HEK293 (cell line): ENCODE measurements at regions not wholly inside any gene's neighbourhood (a gene's known extent, or its start where the extent isn't known, plus 50 kb on each side); places are given as distances from the start of the nearest gene placed in this dataset.

Experiments used
- CTCF ChIA-PET: fragments of 350-600 bp; formaldehyde crosslinking; extraction: SDS; loops from one replicate; lab custom pipeline; 2021; ENCODE audit warnings: antibody characterized with exemption; lab: Yijun Ruan, JAX
- POLR2A ChIA-PET: fragments of 300-600 bp; formaldehyde crosslinking; extraction: SDS; loops from one replicate; lab custom pipeline; 2020; ENCODE audit warnings: antibody characterized with exemption, inconsistent platforms; lab: Yijun Ruan, JAX
- H3K27ac ChIP-seq: fragments of 200-500 bp; sonication (Bioruptor generic); 2 replicates; pipeline ENCODE4 v1.5.1; 2014; ENCODE audit warnings: low read depth, low read length, control low read depth, inconsistent platforms; ENCODE audit errors: extremely low read depth
- H3K36me3 ChIP-seq, 2 experiments: fragments of 200-500 bp in 1 of 2; sonication (Bioruptor generic) in 1 of 2; 1 replicate in 1 of 2; 2 replicates in 1 of 2; pipeline ENCODE4 v1.5.1; 2014 to 2017; ENCODE audit warnings: inconsistent platforms in 2 of 2, low read length in 2 of 2; ENCODE audit not compliant: control insufficient read depth in 2 of 2, insufficient read depth in 1 of 2
- H3K4me1 ChIP-seq: fragments of 200-500 bp; sonication (Bioruptor generic); 2 replicates; pipeline ENCODE4 v1.5.1; 2014; ENCODE audit warnings: mild to moderate bottlenecking, low read length, inconsistent platforms; ENCODE audit not compliant: control insufficient read depth, insufficient read depth
- H3K4me3 ChIP-seq: 2 replicates; pipeline ENCODE4 v1.5.1; 2011; ENCODE audit warnings: low read depth, mild to moderate bottlenecking, control low read depth, low read length, moderate library complexity
- H3K9me3 ChIP-seq: fragments of 200-500 bp; sonication (Bioruptor generic); 2 replicates; pipeline ENCODE4 v1.5.1; 2014; ENCODE audit warnings: low read depth, low read length, inconsistent platforms; ENCODE audit not compliant: control insufficient read depth, insufficient read depth
- IKZF3 ChIP-seq: fragments of 450-650 bp; IDR thresholded peaks from 2 replicates; pipeline ENCODE4 v1.5.0; 2018; ENCODE audit warnings: missing biosample characterization, mild to moderate bottlenecking, missing genetic modification characterization, moderate library complexity
- MZF1 ChIP-seq: fragments of 450-650 bp; formaldehyde crosslinking; IDR thresholded peaks from 2 replicates; pipeline ENCODE4 v1.5.1; 2017; ENCODE audit warnings: missing biosample characterization, missing genetic modification characterization, borderline replicate concordance
- SP3 ChIP-seq: fragments of 450-650 bp; formaldehyde crosslinking; IDR thresholded peaks from 2 replicates; pipeline ENCODE4 v1.5.1; 2016; ENCODE audit warnings: missing biosample characterization, missing genetic modification characterization
- ZBTB26 ChIP-seq: fragments of 450-650 bp; formaldehyde crosslinking; optimal IDR thresholded peaks from 2 replicates; pipeline ENCODE3; 2016; ENCODE audit warnings: missing biosample characterization, mild to moderate bottlenecking, missing genetic modification characterization
- ZFP41 ChIP-seq: fragments of 450-650 bp; formaldehyde crosslinking; IDR thresholded peaks from 2 replicates; pipeline ENCODE4 v1.5.1; 2016; ENCODE audit warnings: missing biosample characterization, missing genetic modification characterization, borderline replicate concordance
- ZFP69B ChIP-seq: fragments of 450-650 bp; formaldehyde crosslinking; IDR thresholded peaks from 2 replicates; pipeline ENCODE4 v1.5.1; 2016; ENCODE audit warnings: missing biosample characterization, missing genetic modification characterization
- ZNF114 ChIP-seq: fragments of 450-650 bp; formaldehyde crosslinking; IDR thresholded peaks from 2 replicates; pipeline ENCODE4 v1.5.0; 2017; ENCODE audit warnings: missing biosample characterization, missing genetic modification characterization
- ZNF248 ChIP-seq: fragments of 450-650 bp; formaldehyde crosslinking; IDR thresholded peaks from 2 replicates; pipeline ENCODE4 v1.5.1; 2017; ENCODE audit warnings: missing biosample characterization, missing genetic modification characterization
- ZNF354C ChIP-seq: fragments of 450-650 bp; formaldehyde crosslinking; IDR thresholded peaks from 2 replicates; pipeline ENCODE4 v1.5.1; 2016; ENCODE audit warnings: missing biosample characterization, missing genetic modification characterization, low read depth, borderline replicate concordance
- ZNF366 ChIP-seq: fragments of 450-650 bp; formaldehyde crosslinking; conservative IDR thresholded peaks from 2 replicates; pipeline ENCODE4 v1.5.1; 2016; ENCODE audit warnings: missing biosample characterization, missing genetic modification characterization
- ZNF473 ChIP-seq: fragments of 450-650 bp; formaldehyde crosslinking; IDR thresholded peaks from 2 replicates; pipeline ENCODE4 v1.5.1; 2017; ENCODE audit warnings: missing biosample characterization, missing genetic modification characterization
- ZNF48 ChIP-seq: fragments of 450-650 bp; formaldehyde crosslinking; IDR thresholded peaks from 2 replicates; pipeline ENCODE4 v1.5.1; 2016; ENCODE audit warnings: missing biosample characterization, missing genetic modification characterization
- ZNF488 ChIP-seq: fragments of 450-650 bp; formaldehyde crosslinking; IDR thresholded peaks from 2 replicates; pipeline ENCODE4 v1.5.1; 2016; ENCODE audit warnings: missing biosample characterization, missing genetic modification characterization
- ZNF510 ChIP-seq: fragments of 450-650 bp; formaldehyde crosslinking; IDR thresholded peaks from 2 replicates; pipeline ENCODE4 v1.5.1; 2018; ENCODE audit warnings: mild to moderate bottlenecking, missing genetic modification characterization, missing biosample characterization; ENCODE audit not compliant: insufficient replicate concordance
- ZNF548 ChIP-seq: fragments of 450-650 bp; formaldehyde crosslinking; IDR thresholded peaks from 2 replicates; pipeline ENCODE4 v1.5.1; 2016; ENCODE audit warnings: missing biosample characterization, missing genetic modification characterization
- ZNF654 ChIP-seq: fragments of 450-650 bp; formaldehyde crosslinking; IDR thresholded peaks from 2 replicates; pipeline ENCODE4 v1.5.1; 2016; ENCODE audit warnings: low read depth, missing biosample characterization, missing genetic modification characterization
- ZNF701 ChIP-seq: fragments of 450-650 bp; formaldehyde crosslinking; IDR thresholded peaks from 2 replicates; pipeline ENCODE4 v1.5.1; 2016; ENCODE audit warnings: missing biosample characterization, missing genetic modification characterization
- ZNF830 ChIP-seq: fragments of 450-650 bp; IDR thresholded peaks from 2 replicates; pipeline ENCODE4 v1.5.0; 2018; ENCODE audit warnings: missing biosample characterization, missing genetic modification characterization, low read depth, mild to moderate bottlenecking, moderate library complexity
- ZNF837 ChIP-seq: fragments of 450-650 bp; formaldehyde crosslinking; IDR thresholded peaks from 2 replicates; pipeline ENCODE4 v1.5.1; 2016; ENCODE audit warnings: missing biosample characterization, missing genetic modification characterization
- TF ChIP-seq, protein P1 (sequence below): IDR thresholded peaks from 2 replicates; pipeline ENCODE4 v1.6.1; 2011; ENCODE audit warnings: mild to moderate bottlenecking, low read depth, low read length, borderline replicate concordance
- TF ChIP-seq, protein P2 (sequence below): fragments of 450-650 bp; formaldehyde crosslinking; IDR thresholded peaks from 2 replicates; pipeline ENCODE4 v1.5.1; 2016; ENCODE audit warnings: missing biosample characterization, missing genetic modification characterization
- TF ChIP-seq, protein P3 (sequence below): fragments of 450-650 bp; formaldehyde crosslinking; IDR thresholded peaks from 2 replicates; pipeline ENCODE4 v1.5.1; 2017; ENCODE audit warnings: missing biosample characterization, missing genetic modification characterization

GRCh38 chr15:62773369-62774165 lies 269.0 kb upstream of the TPM1 start:
- Histone ChIP-seq H3K4me1 (no peaks in the 10 kb centered on the region), H3K36me3 (no peaks in the 10 kb centered on the region), H3K27ac (no peak overlapping the region), H3K9me3 (no peaks in the 10 kb centered on the region), H3K4me3 (no peak overlapping the region)
- POLR2A ChIA-PET = no interaction called here
- TF ChIP-seq ZNF48 (tag by site-specific recombination) (no peak), ZNF248 (tag by site-specific recombination) (no peak)
- CTCF ChIA-PET = interaction anchor here (1.1 kb wide), 1 partner anchor 9 kb away, joined by 5 read pairs; no protein-coding TSS in a partner anchor

DNA sequence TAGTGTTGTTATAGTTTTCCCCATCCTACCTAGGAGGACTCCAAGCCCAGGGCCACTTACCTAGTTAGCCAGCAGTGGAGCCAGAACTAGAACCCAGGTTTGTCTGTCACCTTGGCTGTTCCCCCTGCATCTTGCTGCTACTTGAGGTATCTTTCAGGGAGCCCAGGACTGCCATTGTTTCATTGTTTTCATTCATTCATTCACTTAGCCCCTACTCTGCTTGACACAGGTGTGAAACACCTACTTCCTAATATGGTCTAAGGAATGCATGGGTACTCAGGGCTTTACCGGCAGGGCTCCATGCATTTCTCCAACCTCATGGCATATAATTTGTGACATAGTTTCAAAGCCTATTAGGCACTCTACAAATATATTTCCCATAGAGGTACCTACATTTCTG lies 266.6 kb upstream of the TPM1 start:
- H3K36me3 ChIP-seq = no peaks in the 10 kb centered on the region
- ChIA-PET CTCF (no interaction called here), POLR2A (no interaction called here)
- H3K27ac ChIP-seq = no peak overlapping the region
- TF ChIP-seq, protein P1, sequence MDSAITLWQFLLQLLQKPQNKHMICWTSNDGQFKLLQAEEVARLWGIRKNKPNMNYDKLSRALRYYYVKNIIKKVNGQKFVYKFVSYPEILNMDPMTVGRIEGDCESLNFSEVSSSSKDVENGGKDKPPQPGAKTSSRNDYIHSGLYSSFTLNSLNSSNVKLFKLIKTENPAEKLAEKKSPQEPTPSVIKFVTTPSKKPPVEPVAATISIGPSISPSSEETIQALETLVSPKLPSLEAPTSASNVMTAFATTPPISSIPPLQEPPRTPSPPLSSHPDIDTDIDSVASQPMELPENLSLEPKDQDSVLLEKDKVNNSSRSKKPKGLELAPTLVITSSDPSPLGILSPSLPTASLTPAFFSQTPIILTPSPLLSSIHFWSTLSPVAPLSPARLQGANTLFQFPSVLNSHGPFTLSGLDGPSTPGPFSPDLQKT = no peak
- TF ChIP-seq, protein P2, sequence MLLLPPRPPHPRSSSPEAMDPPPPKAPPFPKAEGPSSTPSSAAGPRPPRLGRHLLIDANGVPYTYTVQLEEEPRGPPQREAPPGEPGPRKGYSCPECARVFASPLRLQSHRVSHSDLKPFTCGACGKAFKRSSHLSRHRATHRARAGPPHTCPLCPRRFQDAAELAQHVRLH = no peak
- TF ChIP-seq ZFP69B (tag by site-specific recombination) = no peak
- no peak for TF ChIP-seq ZNF354C
- TF ChIP-seq ZNF510 = no peak
- no peak for TF ChIP-seq ZNF701 (tag by site-specific recombination)
- TF ChIP-seq, protein P3, sequence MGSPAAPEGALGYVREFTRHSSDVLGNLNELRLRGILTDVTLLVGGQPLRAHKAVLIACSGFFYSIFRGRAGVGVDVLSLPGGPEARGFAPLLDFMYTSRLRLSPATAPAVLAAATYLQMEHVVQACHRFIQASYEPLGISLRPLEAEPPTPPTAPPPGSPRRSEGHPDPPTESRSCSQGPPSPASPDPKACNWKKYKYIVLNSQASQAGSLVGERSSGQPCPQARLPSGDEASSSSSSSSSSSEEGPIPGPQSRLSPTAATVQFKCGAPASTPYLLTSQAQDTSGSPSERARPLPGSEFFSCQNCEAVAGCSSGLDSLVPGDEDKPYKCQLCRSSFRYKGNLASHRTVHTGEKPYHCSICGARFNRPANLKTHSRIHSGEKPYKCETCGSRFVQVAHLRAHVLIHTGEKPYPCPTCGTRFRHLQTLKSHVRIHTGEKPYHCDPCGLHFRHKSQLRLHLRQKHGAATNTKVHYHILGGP (tag by site-specific recombination) = no peak
- no peak for TF ChIP-seq ZNF830 (tag by site-specific recombination)
- no peak for TF ChIP-seq SP3 (tag by site-specific recombination)
- TF ChIP-seq ZFP41 = no peak
- no peak for TF ChIP-seq ZNF488 (tag by site-specific recombination)
- no peak for TF ChIP-seq ZNF114 (tag by site-specific recombination)
- no peak for TF ChIP-seq ZNF548 (tag by site-specific recombination)
- TF ChIP-seq ZNF837 = no peak
- no peak for TF ChIP-seq IKZF3
- no peak for TF ChIP-seq ZBTB26 (tag by site-specific recombination)
- no peak for TF ChIP-seq ZNF654 (tag by site-specific recombination)
- TF ChIP-seq ZNF473 (tag by site-specific recombination) = no peak
- no peak for TF ChIP-seq ZNF366 (tag by site-specific recombination)
- TF ChIP-seq MZF1 (tag by site-specific recombination) = no peak
- H3K9me3 ChIP-seq = no peaks in the 10 kb centered on the region
- no peaks in the 10 kb centered on the region for H3K4me1 ChIP-seq
- no peak overlapping the region for H3K4me3 ChIP-seq
